B cell (primary cell): ENCODE measurements at regions not wholly inside any gene's neighbourhood (a gene's known extent, or its start where the extent isn't known, plus 50 kb on each side); places are given as distances from the start of the nearest gene placed in this dataset.

Experiments used
- CTCF ChIP-seq: fragments of 200-600 bp; IDR thresholded peaks from one replicate; pipeline ENCODE4 v1.8.0; 2022; ENCODE audit warnings: antibody characterized with exemption, mild to moderate bottlenecking
- EZH2 ChIP-seq: IDR thresholded peaks from 2 replicates; pipeline ENCODE4 v1.6.1; 2012; ENCODE audit warnings: borderline replicate concordance, low read depth, mild to moderate bottlenecking, moderate library complexity, low read length; ENCODE audit not compliant: insufficient read depth, poor library complexity, severe bottlenecking

DNA sequence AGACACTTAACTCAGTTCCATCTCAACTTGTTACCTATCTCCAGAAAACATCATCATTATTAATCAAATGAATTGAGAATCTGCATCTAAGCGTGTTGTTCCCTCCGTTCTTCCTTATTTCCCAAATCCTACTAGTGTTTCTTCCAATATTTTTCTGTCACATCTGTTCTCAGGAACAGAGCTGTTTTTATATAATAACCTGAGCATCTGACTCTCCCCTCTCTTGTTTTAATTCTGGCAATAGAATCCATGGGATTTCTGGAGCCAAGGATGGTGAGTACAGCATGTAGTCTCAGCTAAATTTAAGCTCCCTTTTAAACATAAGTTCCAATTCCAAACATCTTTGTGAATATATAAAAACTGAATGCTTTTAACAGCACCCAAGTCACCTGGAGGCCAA is 558.3 kb downstream of the DTWD2 start:
- TF ChIP-seq CTCF = no peak
- TF ChIP-seq EZH2 = no peak
